H9 (cell line): ENCODE measurements at regions not wholly inside any gene's neighbourhood (a gene's known extent, or its start where the extent isn't known, plus 50 kb on each side); places are given as distances from the start of the nearest gene placed in this dataset.

ENCODE experiments used
- DNase-seq: peaks from one replicate; pipeline ENCODE4 v3.0.0-alpha.2; 2017
- H2AFZ ChIP-seq: one replicate; pipeline ENCODE4 v1.6.1; 2013; ENCODE audit warnings: mild to moderate bottlenecking, low read length, control low read depth, moderate library complexity
- H2AK5ac ChIP-seq: 2 replicates; pipeline ENCODE4 v1.6.1; 2013; ENCODE audit warnings: low read length, control low read depth, mixed read lengths; ENCODE audit not compliant: insufficient read length
- H2BK120ac ChIP-seq: one replicate; pipeline ENCODE4 v1.6.1; 2013; ENCODE audit warnings: low read depth, mild to moderate bottlenecking, low read length, control low read depth, inconsistent platforms; ENCODE audit not compliant: poor library complexity, severe bottlenecking
- H2BK12ac ChIP-seq: 2 replicates; pipeline ENCODE4 v1.6.1; 2013; ENCODE audit warnings: low read length, control low read depth, mixed read lengths, low read depth; ENCODE audit not compliant: insufficient read length
- H2BK15ac ChIP-seq: 2 replicates; pipeline ENCODE4 v1.6.1; 2013; ENCODE audit warnings: low read depth, low read length, control low read depth
- H2BK20ac ChIP-seq: one replicate; pipeline ENCODE4 v1.6.1; 2013; ENCODE audit warnings: low read depth, mild to moderate bottlenecking, low read length, control low read depth, inconsistent platforms; ENCODE audit not compliant: poor library complexity, severe bottlenecking
- H2BK5ac ChIP-seq: 2 replicates; pipeline ENCODE4 v1.6.1; 2013; ENCODE audit warnings: low read length, control low read depth, mixed read lengths; ENCODE audit not compliant: insufficient read length
- H3K14ac ChIP-seq: 2 replicates; pipeline ENCODE4 v1.6.1; 2013; ENCODE audit warnings: low read length, control low read depth; ENCODE audit not compliant: insufficient read depth
- H3K18ac ChIP-seq: 2 replicates; pipeline ENCODE4 v1.6.1; 2013; ENCODE audit warnings: low read depth, mild to moderate bottlenecking, mixed read lengths, low read length, control low read depth; ENCODE audit not compliant: insufficient read length
- H3K23ac ChIP-seq: 2 replicates; pipeline ENCODE4 v1.6.1; 2013; ENCODE audit warnings: low read length, control low read depth, mixed read lengths, low read depth; ENCODE audit not compliant: insufficient read length
- H3K23me2 ChIP-seq: 2 replicates; pipeline ENCODE4 v1.6.1; 2013; ENCODE audit warnings: low read depth, mild to moderate bottlenecking, mixed read lengths, low read length, control low read depth; ENCODE audit not compliant: insufficient read length, poor library complexity, severe bottlenecking
- H3K27ac ChIP-seq: 2 replicates; pipeline ENCODE4 v1.5.1; 2013; ENCODE audit warnings: low read length, control low read depth, mixed read lengths, low read depth; ENCODE audit not compliant: insufficient read length
- H3K27me3 ChIP-seq: 2 replicates; pipeline ENCODE4 v1.6.1; 2013; ENCODE audit warnings: low read length, control low read depth, inconsistent platforms; ENCODE audit not compliant: insufficient read depth
- H3K4ac ChIP-seq: 2 replicates; pipeline ENCODE4 v1.6.1; 2013; ENCODE audit warnings: low read depth, mild to moderate bottlenecking, control low read depth, inconsistent platforms, low read length, moderate library complexity
- H3K4me1 ChIP-seq: 2 replicates; pipeline ENCODE4 v1.6.1; 2013; ENCODE audit warnings: low read length, control low read depth, inconsistent platforms; ENCODE audit not compliant: insufficient read depth
- H3K4me2 ChIP-seq: 2 replicates; pipeline ENCODE4 v1.6.1; 2013; ENCODE audit warnings: low read length, control low read depth, mixed read lengths; ENCODE audit not compliant: insufficient read length, insufficient read depth
- H3K56ac ChIP-seq: 2 replicates; pipeline ENCODE4 v1.6.1; 2013; ENCODE audit warnings: low read depth, mild to moderate bottlenecking, mixed read lengths, low read length, control low read depth; ENCODE audit not compliant: insufficient read length
- H3K79me1 ChIP-seq: 2 replicates; pipeline ENCODE4 v1.6.1; 2013; ENCODE audit warnings: low read depth, mild to moderate bottlenecking, moderate library complexity, low read length, control low read depth, inconsistent platforms; ENCODE audit not compliant: insufficient read depth, poor library complexity, severe bottlenecking
- H3K79me2 ChIP-seq: 2 replicates; pipeline ENCODE4 v1.6.1; 2013; ENCODE audit warnings: low read length, control low read depth, inconsistent platforms; ENCODE audit not compliant: insufficient read depth
- H3K9ac ChIP-seq: 2 replicates; pipeline ENCODE4 v1.6.1; 2013; ENCODE audit warnings: low read length, control low read depth, mixed read lengths; ENCODE audit not compliant: insufficient read length; ENCODE audit errors: extremely low read depth
- H3K9me3 ChIP-seq: one replicate; pipeline ENCODE4 v1.6.1; 2013; ENCODE audit warnings: low read depth, low read length, inconsistent platforms; ENCODE audit not compliant: control insufficient read depth
- H3T11ph ChIP-seq: one replicate; pipeline ENCODE4 v1.6.1; 2013; ENCODE audit warnings: mild to moderate bottlenecking, low read length, control low read depth, inconsistent platforms
- H4K20me1 ChIP-seq: one replicate; pipeline ENCODE4 v1.6.1; 2013; ENCODE audit not compliant: control insufficient read depth, insufficient read length, insufficient read depth
- H4K5ac ChIP-seq: 2 replicates; pipeline ENCODE4 v1.6.1; 2013; ENCODE audit warnings: low read depth, mild to moderate bottlenecking, mixed read lengths, low read length, control low read depth; ENCODE audit not compliant: insufficient read length
- H4K8ac ChIP-seq: replicated peaks from 2 replicates; pipeline ENCODE4 v1.6.1; 2013; ENCODE audit warnings: low read length, control low read depth, mixed read lengths, low read depth; ENCODE audit not compliant: insufficient read length
- H4K91ac ChIP-seq: 2 replicates; pipeline ENCODE4 v1.6.1; 2013; ENCODE audit warnings: low read depth, mild to moderate bottlenecking, moderate library complexity, mixed read lengths, low read length, control low read depth; ENCODE audit not compliant: insufficient read length
- H3K27ac Mint-ChIP-seq, 3 experiments: 2 replicates in 2 of 3; 3 replicates in 1 of 3; pipeline ENCODE4 v1.8.0; 2020 to 2021; ENCODE audit warnings: mixed read lengths in 3 of 3, mild to moderate bottlenecking in 1 of 3, moderate library complexity in 1 of 3
- H3K27me3 Mint-ChIP-seq: 2 replicates; pipeline ENCODE4 v1.8.0; 2021; ENCODE audit warnings: low read depth, mild to moderate bottlenecking, moderate library complexity, mixed read lengths
- H3K36me3 Mint-ChIP-seq, 3 experiments: 2 replicates in 2 of 3; 3 replicates in 1 of 3; pipeline ENCODE4 v1.8.0; 2020 to 2021; ENCODE audit warnings: low read depth in 3 of 3, mixed read lengths in 3 of 3; ENCODE audit not compliant: insufficient read depth in 1 of 3
- H3K4me1 Mint-ChIP-seq, 2 experiments: 2 replicates each; pipeline ENCODE4 v1.8.0; 2020; ENCODE audit warnings: mixed read lengths in 2 of 2
- H3K4me3 Mint-ChIP-seq, 2 experiments: 2 replicates in 1 of 2; 3 replicates in 1 of 2; pipeline ENCODE4 v1.8.0; 2020 to 2021; ENCODE audit warnings: mild to moderate bottlenecking in 2 of 2, mixed read lengths in 2 of 2, moderate library complexity in 1 of 2
- H3K9me3 Mint-ChIP-seq, 2 experiments: 2 replicates in 1 of 2; 3 replicates in 1 of 2; pipeline ENCODE4 v1.8.0; 2020; ENCODE audit warnings: mild to moderate bottlenecking in 2 of 2, mixed read lengths in 2 of 2, moderate library complexity in 1 of 2
- WGBS: extraction: QIAGEN DNeasy Blood & Tissue Kit; methylation state at CpG from one replicate; pipeline ENCODE4 v1.1.7; 2013; ENCODE audit warnings: missing lambda C conversion rate, low lambda C conversion rate, mixed read lengths; ENCODE audit not compliant: insufficient read length; ENCODE audit errors: extremely low coverage; 5-methylcytosine and 5-hydroxymethylcytosine counted together
- TF ChIP-seq, protein P1 (sequence below): fragments of 200-600 bp; sonication (generic); conservative IDR thresholded peaks from 3 replicates; pipeline ENCODE4 v1.8.0; 2021; ENCODE audit warnings: antibody characterized with exemption, mild to moderate bottlenecking

DNA sequence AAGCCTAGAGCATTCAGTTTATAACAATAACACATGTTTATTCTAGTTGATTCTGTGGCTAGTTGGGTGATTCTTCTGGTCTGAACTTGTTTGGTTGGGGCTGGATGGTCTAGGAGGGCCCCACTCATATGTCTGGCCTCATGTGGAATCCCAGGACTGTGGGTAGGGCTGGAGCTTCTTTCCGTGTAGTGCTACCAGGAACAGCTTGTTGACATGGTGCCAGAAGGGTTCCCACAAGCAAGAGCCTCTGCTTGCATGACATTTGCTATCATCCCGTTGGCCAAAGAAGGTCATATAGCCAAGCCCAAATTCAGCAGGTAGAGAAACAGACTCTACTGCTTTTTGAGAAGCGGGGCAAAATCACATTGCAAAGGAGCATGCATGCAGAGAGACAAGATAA, 67.6 kb upstream of the PPP2R5A start:
- Histone ChIP-seq H3T11ph (no peak overlapping the region), H3K79me1 (no peaks in the 10 kb centered on the region), H3K4me1 (no peaks in the 10 kb centered on the region), H2BK15ac (no peak overlapping the region), H3K56ac (no peak overlapping the region), H3K23me2 (no peaks in the 10 kb centered on the region), H3K4me2 (no peak overlapping the region), H4K20me1 (no peaks in the 10 kb centered on the region), H3K18ac (no peak overlapping the region), H3K14ac (no peak overlapping the region), H2BK12ac (no peak overlapping the region), H3K4ac (no peak overlapping the region), H3K9ac (no peak overlapping the region), H2BK120ac (no peak overlapping the region), H3K79me2 (no peaks in the 10 kb centered on the region), H4K5ac (no peak overlapping the region), H2BK20ac (no peak overlapping the region), H3K9me3 (no peaks in the 10 kb centered on the region), H3K27ac (no peak overlapping the region), H4K8ac (no peak overlapping the region), H2AFZ (no peak overlapping the region), H3K23ac (no peak overlapping the region), H2BK5ac (no peak overlapping the region), H2AK5ac (no peak overlapping the region), H4K91ac (no peak overlapping the region), H3K27me3 (no peaks in the 10 kb centered on the region)
- H3K4me3 Mint-ChIP-seq: no peak overlapping the region
- no CpG with 5 or more reads among the region's 3 CpGs for WGBS
- TF ChIP-seq, protein P1, sequence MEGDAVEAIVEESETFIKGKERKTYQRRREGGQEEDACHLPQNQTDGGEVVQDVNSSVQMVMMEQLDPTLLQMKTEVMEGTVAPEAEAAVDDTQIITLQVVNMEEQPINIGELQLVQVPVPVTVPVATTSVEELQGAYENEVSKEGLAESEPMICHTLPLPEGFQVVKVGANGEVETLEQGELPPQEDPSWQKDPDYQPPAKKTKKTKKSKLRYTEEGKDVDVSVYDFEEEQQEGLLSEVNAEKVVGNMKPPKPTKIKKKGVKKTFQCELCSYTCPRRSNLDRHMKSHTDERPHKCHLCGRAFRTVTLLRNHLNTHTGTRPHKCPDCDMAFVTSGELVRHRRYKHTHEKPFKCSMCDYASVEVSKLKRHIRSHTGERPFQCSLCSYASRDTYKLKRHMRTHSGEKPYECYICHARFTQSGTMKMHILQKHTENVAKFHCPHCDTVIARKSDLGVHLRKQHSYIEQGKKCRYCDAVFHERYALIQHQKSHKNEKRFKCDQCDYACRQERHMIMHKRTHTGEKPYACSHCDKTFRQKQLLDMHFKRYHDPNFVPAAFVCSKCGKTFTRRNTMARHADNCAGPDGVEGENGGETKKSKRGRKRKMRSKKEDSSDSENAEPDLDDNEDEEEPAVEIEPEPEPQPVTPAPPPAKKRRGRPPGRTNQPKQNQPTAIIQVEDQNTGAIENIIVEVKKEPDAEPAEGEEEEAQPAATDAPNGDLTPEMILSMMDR: no peak
- no peaks in the 10 kb centered on the region; a peak in 1 of 7 replicates for H3K36me3 Mint-ChIP-seq
- H3K27me3 Mint-ChIP-seq: no peaks in the 10 kb centered on the region
- no peak for DNase-seq
- H3K27ac Mint-ChIP-seq: peak overlapping the region in 1 of 3 experiments; percentile 74; a peak in 1 of 7 replicates
- no peaks in the 10 kb centered on the region for H3K9me3 Mint-ChIP-seq
- peaks cover 24 to 34% of the 10 kb centered on the region in 2 experiments for H3K4me1 Mint-ChIP-seq
